ENCODE measurements at regions not wholly inside any gene's neighbourhood (a gene's known extent, or its start where the extent isn't known, plus 50 kb on each side); places are given as distances from the start of the nearest gene placed in this dataset.

DNA sequence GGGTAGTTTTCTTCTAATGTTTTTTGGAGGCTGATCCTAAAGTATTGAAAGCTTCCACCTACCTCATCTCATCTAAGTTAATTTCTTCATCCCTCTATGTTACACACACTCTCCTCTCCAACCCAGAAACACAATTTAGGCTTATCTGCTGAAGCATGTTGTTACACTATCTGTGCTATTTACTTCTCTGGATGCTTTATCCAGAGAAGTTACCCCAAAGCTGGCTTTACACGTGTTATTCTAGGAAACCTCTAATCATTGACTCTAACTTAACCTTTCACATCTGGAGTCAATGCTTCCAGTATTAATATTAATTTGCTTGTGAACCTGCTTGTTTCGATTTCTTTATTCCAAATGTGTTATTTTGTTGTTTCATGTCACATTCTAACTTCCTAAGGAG, 87.3 kb upstream of the NMU start:
- Histone ChIP-seq H3F3A (ENCODE audit: insufficient read depth, low read length, poor library complexity, severe bottlenecking) (no peaks in the 10 kb centered on the region), H3K27ac (ENCODE audit: low read length) (no peak overlapping the region), H3K4me3 (ENCODE audit: low read length) (no peak overlapping the region), H3K9me3 (ENCODE audit: low read length) (no peaks in the 10 kb centered on the region), H3K9me2 (ENCODE audit: insufficient read depth, low read length) (no peaks in the 10 kb centered on the region), H3K9ac (ENCODE audit: low read length) (no peak overlapping the region), H3K27me3 (ENCODE audit: insufficient read depth, low read depth, low read length) (no peaks in the 10 kb centered on the region), H4K20me1 (ENCODE audit: insufficient read depth) (no peaks in the 10 kb centered on the region), H3K4me2 (ENCODE audit: low read length) (no peak overlapping the region), H3K36me3 (ENCODE audit: insufficient read depth, low read length) (no peaks in the 10 kb centered on the region), H3K79me2 (replicated peaks; ENCODE audit: insufficient read depth, low read length) (no peaks in the 10 kb centered on the region), H2AFZ (ENCODE audit: low read depth, low read length) (no peak overlapping the region)
- TF ChIP-seq MXI1 (conservative IDR thresholded peaks at IDR 0.05; ENCODE audit: poor library complexity, severe bottlenecking) (no peak), TAF1 (IDR thresholded peaks at IDR 0.05; ENCODE audit: low read depth) (no peak), EP300 (conservative IDR thresholded peaks at IDR 0.05; ENCODE audit: poor library complexity, severe bottlenecking) (no peak), SMC3 (conservative IDR thresholded peaks at IDR 0.05; ENCODE audit: poor library complexity) (no peak), EZH2 (IDR thresholded peaks at IDR 0.05; ENCODE audit: borderline replicate concordance, insufficient read depth, low read length, poor library complexity, severe bottlenecking) (no peak), CTCF (IDR thresholded peaks at IDR 0.05; ENCODE audit: poor library complexity, severe bottlenecking) (no peak), RAD21 (conservative IDR thresholded peaks at IDR 0.05) (no peak), POLR2AphosphoS5 (IDR thresholded peaks at IDR 0.05) (no peak)
- TF ChIP-seq, protein P1, sequence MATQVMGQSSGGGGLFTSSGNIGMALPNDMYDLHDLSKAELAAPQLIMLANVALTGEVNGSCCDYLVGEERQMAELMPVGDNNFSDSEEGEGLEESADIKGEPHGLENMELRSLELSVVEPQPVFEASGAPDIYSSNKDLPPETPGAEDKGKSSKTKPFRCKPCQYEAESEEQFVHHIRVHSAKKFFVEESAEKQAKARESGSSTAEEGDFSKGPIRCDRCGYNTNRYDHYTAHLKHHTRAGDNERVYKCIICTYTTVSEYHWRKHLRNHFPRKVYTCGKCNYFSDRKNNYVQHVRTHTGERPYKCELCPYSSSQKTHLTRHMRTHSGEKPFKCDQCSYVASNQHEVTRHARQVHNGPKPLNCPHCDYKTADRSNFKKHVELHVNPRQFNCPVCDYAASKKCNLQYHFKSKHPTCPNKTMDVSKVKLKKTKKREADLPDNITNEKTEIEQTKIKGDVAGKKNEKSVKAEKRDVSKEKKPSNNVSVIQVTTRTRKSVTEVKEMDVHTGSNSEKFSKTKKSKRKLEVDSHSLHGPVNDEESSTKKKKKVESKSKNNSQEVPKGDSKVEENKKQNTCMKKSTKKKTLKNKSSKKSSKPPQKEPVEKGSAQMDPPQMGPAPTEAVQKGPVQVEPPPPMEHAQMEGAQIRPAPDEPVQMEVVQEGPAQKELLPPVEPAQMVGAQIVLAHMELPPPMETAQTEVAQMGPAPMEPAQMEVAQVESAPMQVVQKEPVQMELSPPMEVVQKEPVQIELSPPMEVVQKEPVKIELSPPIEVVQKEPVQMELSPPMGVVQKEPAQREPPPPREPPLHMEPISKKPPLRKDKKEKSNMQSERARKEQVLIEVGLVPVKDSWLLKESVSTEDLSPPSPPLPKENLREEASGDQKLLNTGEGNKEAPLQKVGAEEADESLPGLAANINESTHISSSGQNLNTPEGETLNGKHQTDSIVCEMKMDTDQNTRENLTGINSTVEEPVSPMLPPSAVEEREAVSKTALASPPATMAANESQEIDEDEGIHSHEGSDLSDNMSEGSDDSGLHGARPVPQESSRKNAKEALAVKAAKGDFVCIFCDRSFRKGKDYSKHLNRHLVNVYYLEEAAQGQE (IDR thresholded peaks at IDR 0.05; ENCODE audit: borderline replicate concordance): no peak

- no peak for TF ChIP-seq SMC3 (conservative IDR thresholded peaks at IDR 0.05; ENCODE audit: poor library complexity)
- TF ChIP-seq RAD21 (conservative IDR thresholded peaks at IDR 0.05): no peak
- TF ChIP-seq EZH2 (IDR thresholded peaks at IDR 0.05; ENCODE audit: borderline replicate concordance, insufficient read depth, low read length, poor library complexity, severe bottlenecking): no peak
- no peak for TF ChIP-seq TAF1 (IDR thresholded peaks at IDR 0.05; ENCODE audit: low read depth)
- TF ChIP-seq CTCF (IDR thresholded peaks at IDR 0.05; ENCODE audit: poor library complexity, severe bottlenecking): no peak
- no peak for TF ChIP-seq POLR2AphosphoS5 (IDR thresholded peaks at IDR 0.05)
- no peak for TF ChIP-seq MXI1 (conservative IDR thresholded peaks at IDR 0.05; ENCODE audit: poor library complexity, severe bottlenecking)
- TF ChIP-seq, protein P1 (IDR thresholded peaks at IDR 0.05; ENCODE audit: borderline replicate concordance): no peak
- TF ChIP-seq EP300 (conservative IDR thresholded peaks at IDR 0.05; ENCODE audit: poor library complexity, severe bottlenecking): no peak
- H3K27ac ChIP-seq (ENCODE audit: low read length): no peak overlapping the region
- H3K79me2 ChIP-seq (replicated peaks; ENCODE audit: insufficient read depth, low read length): no peaks in the 10 kb centered on the region
- H3K9me3 ChIP-seq (ENCODE audit: low read length): no peaks in the 10 kb centered on the region
- H3K27me3 ChIP-seq (ENCODE audit: insufficient read depth, low read depth, low read length): no peaks in the 10 kb centered on the region
- H3K9me2 ChIP-seq (ENCODE audit: insufficient read depth, low read length): no peaks in the 10 kb centered on the region
- H3K9ac ChIP-seq (ENCODE audit: low read length): no peak overlapping the region
- no peaks in the 10 kb centered on the region for H3F3A ChIP-seq (ENCODE audit: insufficient read depth, low read length, poor library complexity, severe bottlenecking)
- H3K4me2 ChIP-seq (ENCODE audit: low read length): no peak overlapping the region
- no peak overlapping the region for H2AFZ ChIP-seq (ENCODE audit: low read depth, low read length)
- no peaks in the 10 kb centered on the region for H3K36me3 ChIP-seq (ENCODE audit: insufficient read depth, low read length)
- no peak overlapping the region for H3K4me3 ChIP-seq (ENCODE audit: low read length)
- no peaks in the 10 kb centered on the region for H4K20me1 ChIP-seq (ENCODE audit: insufficient read depth)
Measured at GRCh38 chr4:55725057-55725456, 89.0 kb upstream of the NMU start.

Measured in neural cell (in vitro differentiated cells).